ENCODE measurements at regions not wholly inside any gene's neighbourhood (a gene's known extent, or its start where the extent isn't known, plus 50 kb on each side); places are given as distances from the start of the nearest gene placed in this dataset.

GRCh38 chr5:4100739-4101138, 505.1 kb downstream of the IRX1 start:
- Mint-ChIP-seq H3K27me3 (no peaks in the 10 kb centered on the region), H3K36me3 (ENCODE audit: low read depth) (no peaks in the 10 kb centered on the region), H3K9me3 (no peaks in the 10 kb centered on the region), H3K4me1 (no peaks in the 10 kb centered on the region), H3K4me3 (no peak overlapping the region), H3K27ac (no peak overlapping the region)
- no peak for DNase-seq
- POLR2A ChIA-PET = no interaction called here
- intact Hi-C loops (cut with micrococcal nuclease) = no loop called here
- CTCF ChIA-PET = no interaction called here
- ATAC-seq (ENCODE audit: low read depth) = no peak
- no peak for TF ChIP-seq CTCF (IDR thresholded peaks at IDR 0.05)

- ATAC-seq (ENCODE audit: low read depth) = no peak
- H3K36me3 Mint-ChIP-seq (ENCODE audit: low read depth) = no peaks in the 10 kb centered on the region
- no peak for TF ChIP-seq CTCF (IDR thresholded peaks at IDR 0.05)
- H3K27ac Mint-ChIP-seq = no peak overlapping the region
- intact Hi-C loops (cut with micrococcal nuclease) = no loop called here
- H3K9me3 Mint-ChIP-seq = no peaks in the 10 kb centered on the region
- ChIA-PET CTCF (no interaction called here), POLR2A (no interaction called here)
- H3K4me3 Mint-ChIP-seq = no peak overlapping the region
- H3K4me1 Mint-ChIP-seq = no peaks in the 10 kb centered on the region
- DNase-seq = no peak
- H3K27me3 Mint-ChIP-seq = no peaks in the 10 kb centered on the region
Observed at GRCh38 chr5:4101189-4101588, 505.6 kb downstream of the IRX1 start.

DNA sequence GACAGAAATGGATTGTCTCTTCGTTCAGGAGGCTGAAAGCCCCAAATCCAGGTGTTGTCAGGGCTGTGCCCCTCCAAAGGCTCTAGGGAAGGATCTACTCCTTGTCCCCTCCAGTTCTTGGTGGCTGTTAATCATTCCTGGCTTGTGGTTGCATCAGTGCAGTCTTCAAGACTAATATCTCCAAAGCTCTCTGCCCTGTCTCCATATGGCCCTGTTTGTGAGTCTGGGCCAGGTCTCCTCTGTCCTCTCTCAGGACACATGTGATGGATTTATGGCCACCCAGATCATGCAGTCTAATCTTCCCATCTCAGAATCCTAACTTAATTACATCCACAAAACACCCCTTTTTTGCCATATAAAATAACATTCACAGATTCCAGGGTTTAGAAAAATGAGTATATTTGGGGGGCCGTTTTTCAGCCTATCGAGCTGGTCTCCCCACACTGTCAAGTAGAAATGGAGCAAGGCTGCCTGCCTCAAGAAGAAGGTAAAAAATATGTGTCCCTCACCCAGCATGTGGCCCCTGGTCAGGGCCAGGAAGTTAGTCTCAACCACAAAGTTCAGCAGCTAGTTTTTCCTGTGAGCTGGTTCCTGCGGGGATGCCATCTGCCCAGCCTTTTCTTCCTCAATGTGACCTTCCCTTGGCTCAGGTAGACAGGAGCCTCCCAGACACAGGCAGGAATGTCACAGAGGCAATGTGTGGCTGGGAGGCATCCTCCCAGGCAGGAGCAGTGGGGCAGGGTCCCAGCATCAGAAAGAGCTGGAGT, 509.4 kb downstream of the IRX1 start:
- H3K27ac Mint-ChIP-seq = no peak overlapping the region
- H3K36me3 Mint-ChIP-seq (ENCODE audit: low read depth) = no peaks in the 10 kb centered on the region
- no peaks in the 10 kb centered on the region for H3K4me1 Mint-ChIP-seq
- DNase-seq (no peak), ATAC-seq (ENCODE audit: low read depth) (no peak)
- no peaks in the 10 kb centered on the region for H3K27me3 Mint-ChIP-seq
- intact Hi-C loops (cut with micrococcal nuclease) = no loop called here
- ChIA-PET CTCF (no interaction called here), POLR2A (no interaction called here)
- TF ChIP-seq CTCF (IDR thresholded peaks at IDR 0.05) = no peak
- no peak overlapping the region for H3K4me3 Mint-ChIP-seq
- peaks cover 1% of the 10 kb centered on the region for H3K9me3 Mint-ChIP-seq

- Mint-ChIP-seq H3K27me3 (no peaks in the 10 kb centered on the region), H3K27ac (no peak overlapping the region), H3K9me3 (peaks cover 1% of the 10 kb centered on the region), H3K36me3 (ENCODE audit: low read depth) (no peaks in the 10 kb centered on the region), H3K4me3 (no peak overlapping the region), H3K4me1 (no peaks in the 10 kb centered on the region)
- TF ChIP-seq CTCF (IDR thresholded peaks at IDR 0.05) = no peak
- CTCF ChIA-PET = no interaction called here
- intact Hi-C loops (cut with micrococcal nuclease) = loop anchor here (1.0 kb wide), 1 partner anchor 26 kb away; no protein-coding TSS in a partner anchor
- ATAC-seq (ENCODE audit: low read depth) (no peak), DNase-seq (no peak)
- POLR2A ChIA-PET = no interaction called here
Observed at GRCh38 chr5:4108690-4109089, 513.1 kb downstream of the IRX1 start.

GRCh38 chr5:4113426-4113825, 517.8 kb downstream of the IRX1 start:
- Mint-ChIP-seq H3K4me3 (no peak overlapping the region), H3K27me3 (no peaks in the 10 kb centered on the region), H3K9me3 (no peaks in the 10 kb centered on the region), H3K27ac (no peak overlapping the region), H3K36me3 (ENCODE audit: low read depth) (no peaks in the 10 kb centered on the region), H3K4me1 (no peaks in the 10 kb centered on the region)
- ChIA-PET CTCF (no interaction called here), POLR2A (no interaction called here)
- ATAC-seq (ENCODE audit: low read depth) (no peak), DNase-seq (no peak)
- intact Hi-C loops (cut with micrococcal nuclease) = loop anchor here (1.0 kb wide), 1 partner anchor 49 kb away; no protein-coding TSS in a partner anchor
- no peak for TF ChIP-seq CTCF (IDR thresholded peaks at IDR 0.05)

Data from activated B cell treated with CpG ODN at 0.5 μM for 24 hours (primary cell).